ENCODE measurements at regions not wholly inside any gene's neighbourhood (a gene's known extent, or its start where the extent isn't known, plus 50 kb on each side); places are given as distances from the start of the nearest gene placed in this dataset.

GRCh38 chr2:104016801-104017200 lies 837.1 kb upstream of the POU3F3 start:
- H3K79me2 ChIP-seq (ENCODE audit: insufficient read depth, low read depth): no peaks in the 10 kb centered on the region
- no peaks in the 10 kb centered on the region for H3K36me3 ChIP-seq (ENCODE audit: insufficient read depth)
- no peaks in the 10 kb centered on the region for H3K4me1 ChIP-seq (ENCODE audit: low read depth, poor library complexity, severe bottlenecking)
- H3K4me3 ChIP-seq (IDR thresholded peaks at IDR 0.05; ENCODE audit: insufficient read depth, low read depth, low read length): no peak overlapping the region
- H3K4me2 ChIP-seq: no peak overlapping the region
- H2AFZ ChIP-seq (ENCODE audit: low read depth): no peak overlapping the region
- H3K27me3 ChIP-seq (ENCODE audit: insufficient read depth, low read depth): no peaks in the 10 kb centered on the region
- no peak overlapping the region for H3K27ac ChIP-seq
- H3K9ac ChIP-seq: no peak overlapping the region
- no peak for TF ChIP-seq CTCF (conservative IDR thresholded peaks at IDR 0.05; ENCODE audit: low read depth, low read length)
- H4K20me1 ChIP-seq (ENCODE audit: insufficient read depth): no peaks in the 10 kb centered on the region

- Histone ChIP-seq H4K20me1 (ENCODE audit: insufficient read depth) (no peaks in the 10 kb centered on the region), H3K27ac (no peak overlapping the region), H3K9ac (no peak overlapping the region), H3K4me3 (IDR thresholded peaks at IDR 0.05; ENCODE audit: insufficient read depth, low read depth, low read length) (no peak overlapping the region), H3K27me3 (ENCODE audit: insufficient read depth, low read depth) (no peaks in the 10 kb centered on the region), H3K79me2 (ENCODE audit: insufficient read depth, low read depth) (no peaks in the 10 kb centered on the region), H3K4me1 (ENCODE audit: low read depth, poor library complexity, severe bottlenecking) (no peaks in the 10 kb centered on the region), H2AFZ (ENCODE audit: low read depth) (no peak overlapping the region), H3K4me2 (no peak overlapping the region), H3K36me3 (ENCODE audit: insufficient read depth) (no peaks in the 10 kb centered on the region)
- no peak for TF ChIP-seq CTCF (conservative IDR thresholded peaks at IDR 0.05; ENCODE audit: low read depth, low read length)
These were observed 830.6 kb upstream of the POU3F3 start for GRCh38 chr2:104023306-104023705.

GRCh38 chr2:104023765-104024164 lies 830.1 kb upstream of the POU3F3 start:
- no peak overlapping the region for H2AFZ ChIP-seq (ENCODE audit: low read depth)
- TF ChIP-seq CTCF (conservative IDR thresholded peaks at IDR 0.05; ENCODE audit: low read depth, low read length): no peak
- no peak overlapping the region for H3K4me3 ChIP-seq (IDR thresholded peaks at IDR 0.05; ENCODE audit: insufficient read depth, low read depth, low read length)
- no peak overlapping the region for H3K27ac ChIP-seq
- H3K4me2 ChIP-seq: no peak overlapping the region
- no peaks in the 10 kb centered on the region for H3K36me3 ChIP-seq (ENCODE audit: insufficient read depth)
- no peak overlapping the region for H3K9ac ChIP-seq
- H3K4me1 ChIP-seq (ENCODE audit: low read depth, poor library complexity, severe bottlenecking): no peaks in the 10 kb centered on the region
- H4K20me1 ChIP-seq (ENCODE audit: insufficient read depth): no peaks in the 10 kb centered on the region
- no peaks in the 10 kb centered on the region for H3K79me2 ChIP-seq (ENCODE audit: insufficient read depth, low read depth)
- no peaks in the 10 kb centered on the region for H3K27me3 ChIP-seq (ENCODE audit: insufficient read depth, low read depth)

GRCh38 chr2:104025295-104025694 lies 828.6 kb upstream of the POU3F3 start:
- no peaks in the 10 kb centered on the region for H3K79me2 ChIP-seq (ENCODE audit: insufficient read depth, low read depth)
- no peaks in the 10 kb centered on the region for H3K36me3 ChIP-seq (ENCODE audit: insufficient read depth)
- no peak overlapping the region for H3K4me3 ChIP-seq (IDR thresholded peaks at IDR 0.05; ENCODE audit: insufficient read depth, low read depth, low read length)

More at GRCh38 chr2:104025295-104025694, 828.6 kb upstream of the POU3F3 start:
- Histone ChIP-seq H3K27ac (no peak overlapping the region), H3K27me3 (ENCODE audit: insufficient read depth, low read depth) (no peaks in the 10 kb centered on the region), H3K4me1 (ENCODE audit: low read depth, poor library complexity, severe bottlenecking) (no peaks in the 10 kb centered on the region), H2AFZ (ENCODE audit: low read depth) (no peak overlapping the region), H3K9ac (no peak overlapping the region), H4K20me1 (ENCODE audit: insufficient read depth) (no peaks in the 10 kb centered on the region), H3K4me2 (no peak overlapping the region)
- TF ChIP-seq CTCF (conservative IDR thresholded peaks at IDR 0.05; ENCODE audit: low read depth, low read length): no peak
